HG03025 (cell line): ENCODE measurements at regions not wholly inside any gene's neighbourhood (a gene's known extent, or its start where the extent isn't known, plus 50 kb on each side); places are given as distances from the start of the nearest gene placed in this dataset.
"Not testable (repeated sequence)": the region's sequence is repeated elsewhere in the genome, so short reads cannot be mapped to it uniquely, and the experiment has no call there.

Experiments used
- ATAC-seq: cut with Tn5 transposase; IDR thresholded peaks from one replicate; pipeline ENCODE4 v1.9.1; 2021; ENCODE audit warnings: mild to moderate bottlenecking, moderate library complexity; ENCODE audit not compliant: unreplicated experiment, low FRiP score

- no peak for ATAC-seq
Measured at GRCh38 chr13:76829572-76830327, 56.5 kb downstream of the KCTD12 start.

GRCh38 chr13:76828316-76828741 lies 57.9 kb downstream of the KCTD12 start:
- peak; percentile 61 for ATAC-seq

GRCh38 chr13:76826527-76826926 lies 59.7 kb downstream of the KCTD12 start:
- ATAC-seq = no peak

GRCh38 chr13:76825430-76825829 lies 60.8 kb downstream of the KCTD12 start:
- ATAC-seq = no peak

- no peak for ATAC-seq
Measured at GRCh38 chr13:76823969-76824368, 62.2 kb downstream of the KCTD12 start.

- peak; percentile 71 for ATAC-seq
Measured at GRCh38 chr13:76822698-76823267, 63.4 kb downstream of the KCTD12 start.

GRCh38 chr13:76821222-76821621 lies 65.0 kb downstream of the KCTD12 start:
- not testable (repeated sequence) for ATAC-seq

GRCh38 chr13:76820759-76821158 lies 65.4 kb downstream of the KCTD12 start:
- no peak for ATAC-seq

- peak; percentile 62 for ATAC-seq
Measured at GRCh38 chr13:76816394-76816793, 69.8 kb downstream of the KCTD12 start.

- no peak for ATAC-seq
Measured at GRCh38 chr13:76815344-76815743, 70.9 kb downstream of the KCTD12 start.

- ATAC-seq = no peak
Measured at GRCh38 chr13:76813891-76814290, 72.3 kb downstream of the KCTD12 start.

GRCh38 chr13:76813000-76813691 lies 73.1 kb downstream of the KCTD12 start:
- ATAC-seq = no peak

- ATAC-seq = no peak
Measured at GRCh38 chr13:76812206-76812897, 73.9 kb downstream of the KCTD12 start.

- ATAC-seq = no peak
Measured at GRCh38 chr13:76809389-76809788, 76.8 kb downstream of the KCTD12 start.

- ATAC-seq = no peak
Measured at GRCh38 chr13:76808927-76809326, 77.3 kb downstream of the KCTD12 start.

GRCh38 chr13:76804801-76805200 lies 81.4 kb downstream of the KCTD12 start:
- no peak for ATAC-seq

GRCh38 chr13:76803831-76804230 lies 82.4 kb downstream of the KCTD12 start:
- no peak for ATAC-seq

GRCh38 chr13:76800943-76801342 lies 85.3 kb downstream of the KCTD12 start:
- no peak for ATAC-seq

- no peak for ATAC-seq
Measured at GRCh38 chr13:76799696-76800095, 86.5 kb downstream of the KCTD12 start.

- ATAC-seq = no peak
Measured at GRCh38 chr13:76798037-76798436, 88.2 kb downstream of the KCTD12 start.

- ATAC-seq = no peak
Measured at GRCh38 chr13:76797361-76797760, 88.8 kb downstream of the KCTD12 start.
